ENCODE measurements at regions not wholly inside any gene's neighbourhood (a gene's known extent, or its start where the extent isn't known, plus 50 kb on each side); places are given as distances from the start of the nearest gene placed in this dataset.
A peak's percentile ranks its signal among the peaks of the same experiment; 100 is the strongest.
"Not testable (repeated sequence)": the region's sequence is repeated elsewhere in the genome, so short reads cannot be mapped to it uniquely, and the experiment has no call there.

- no peak for DNase-seq (ENCODE audit: low spot score)
Observed at GRCh38 chr12:11978726-11979384, 91.9 kb upstream of the BCL2L14 start.

- DNase-seq (ENCODE audit: low spot score) = no peak
Observed at GRCh38 chr12:11980115-11980514, 90.6 kb upstream of the BCL2L14 start.

GRCh38 chr12:11981121-11981733 is 89.5 kb upstream of the BCL2L14 start:
- DNase-seq (ENCODE audit: low spot score) = no peak

- DNase-seq (ENCODE audit: low spot score) = no peak
Observed at GRCh38 chr12:11984417-11984816, 86.3 kb upstream of the BCL2L14 start.

GRCh38 chr12:11986165-11986564 is 84.6 kb upstream of the BCL2L14 start:
- no peak for DNase-seq (ENCODE audit: low spot score)

GRCh38 chr12:11987901-11988300 is 82.8 kb upstream of the BCL2L14 start:
- DNase-seq (ENCODE audit: low spot score) = no peak

- DNase-seq (ENCODE audit: low spot score) = no peak
Observed at GRCh38 chr12:11991604-11992003, 79.1 kb upstream of the BCL2L14 start.

- DNase-seq (ENCODE audit: low spot score) = no peak
Observed at GRCh38 chr12:11992515-11992914, 78.2 kb upstream of the BCL2L14 start.

- DNase-seq (ENCODE audit: low spot score) = not testable (repeated sequence)
Observed at GRCh38 chr12:11998307-11998943, 72.3 kb upstream of the BCL2L14 start.

GRCh38 chr12:11998944-11999315 is 71.8 kb upstream of the BCL2L14 start:
- DNase-seq (ENCODE audit: low spot score) = no peak

- no peak for DNase-seq (ENCODE audit: low spot score)
Observed at GRCh38 chr12:12003609-12004008, 67.1 kb upstream of the BCL2L14 start.

- DNase-seq (ENCODE audit: low spot score) = no peak
Observed at GRCh38 chr12:12004524-12004923, 66.2 kb upstream of the BCL2L14 start.

GRCh38 chr12:12007001-12007712 is 63.6 kb upstream of the BCL2L14 start:
- DNase-seq (ENCODE audit: low spot score) = no peak

GRCh38 chr12:12007713-12008231 is 63.0 kb upstream of the BCL2L14 start:
- DNase-seq (ENCODE audit: low spot score) = no peak

GRCh38 chr12:12008232-12008850 is 62.4 kb upstream of the BCL2L14 start:
- peak; percentile 31 for DNase-seq (ENCODE audit: low spot score)

GRCh38 chr12:12008931-12009611 is 61.7 kb upstream of the BCL2L14 start:
- peak; percentile 64 for DNase-seq (ENCODE audit: low spot score)

GRCh38 chr12:12009749-12010276 is 60.9 kb upstream of the BCL2L14 start:
- not testable (repeated sequence) for DNase-seq (ENCODE audit: low spot score)

- DNase-seq (ENCODE audit: low spot score) = peak; percentile 79
Observed at GRCh38 chr12:12010277-12011039, 60.3 kb upstream of the BCL2L14 start.

GRCh38 chr12:12011880-12012260 is 58.9 kb upstream of the BCL2L14 start:
- peak; percentile 59 for DNase-seq (ENCODE audit: low spot score)

- DNase-seq (ENCODE audit: low spot score) = no peak
Observed at GRCh38 chr12:12015073-12015685, 55.6 kb upstream of the BCL2L14 start.

All from NAMALWA (cell line).